Right lobe of liver (tissue), 6 donors: ENCODE measurements at regions not wholly inside any gene's neighbourhood (a gene's known extent, or its start where the extent isn't known, plus 50 kb on each side); places are given as distances from the start of the nearest gene placed in this dataset.

Experiments
- ATAC-seq, 4 donors: fragments of 200-7000 bp; cut with Tn5 transposase; one replicate each; pipeline ENCODE4 v1.9.1; 2020; ENCODE audit warnings: mild to moderate bottlenecking in 4 of 4, moderate library complexity in 4 of 4
- DNase-seq, 3 donors: peaks; one replicate each; pipeline ENCODE4 v3.0.0-alpha.2; 2020
- H3K27ac ChIP-seq, 3 donors: fragments of 200-600 bp; one replicate each; pipeline ENCODE4 v1.8.0; 2022
- H3K27me3 ChIP-seq, 2 donors: fragments of 200-600 bp; one replicate each; pipeline ENCODE4 v1.8.0; 2022
- H3K36me3 ChIP-seq, 4 donors: fragments of 200-600 bp; sonication (generic) in 1 of 4; one replicate each; pipeline versions ENCODE4 v1.5.1 to v1.8.0; 2017 to 2022; ENCODE audit warnings: control low read depth in 1 of 4
- H3K4me1 ChIP-seq, 4 donors: fragments of 200-600 bp; sonication (generic) in 1 of 4; one replicate each; pipeline versions ENCODE4 v1.5.1 to v1.8.0; 2017 to 2022; ENCODE audit warnings: control low read depth in 1 of 4
- H3K4me3 ChIP-seq, 3 donors: fragments of 200-600 bp; one replicate each; pipeline ENCODE4 v1.8.0; 2022
- H3K9me3 ChIP-seq, 4 donors: fragments of 200-600 bp; sonication (generic) in 1 of 4; one replicate each; pipeline versions ENCODE4 v1.5.1 to v1.8.0; 2017 to 2022; ENCODE audit warnings: control low read depth in 1 of 4
- POLR2A ChIP-seq: fragments of 450-650 bp; IDR thresholded peaks from one replicate; pipeline ENCODE4 v1.6.1; 2017; ENCODE audit warnings: antibody characterized with exemption, mild to moderate bottlenecking
- whole genome bisulfite sequencing: methylation state at CpG from one replicate; pipeline ENCODE4 v1.1.6; 2018; ENCODE audit warnings: low coverage, low lambda C conversion rate; ENCODE audit not compliant: insufficient coverage; ENCODE audit errors: missing lambda C conversion rate; 5-methylcytosine and 5-hydroxymethylcytosine counted together
- intact Hi-C, 2 donors: fragments of 100-400 bp; cut with DNase I; formaldehyde crosslinking; loops; one replicate each; pipeline versions ENCODE4 v1.11.2 to v1.14.1; 2022
- TF ChIP-seq, protein P1 (sequence below), 4 donors: fragments of 200-600 bp in 3 of 4; fragments of 450-650 bp in 1 of 4; IDR thresholded peaks; one replicate each; pipeline versions ENCODE4 v1.5.1 to v1.8.0; 2016 to 2022; ENCODE audit warnings: antibody characterized with exemption in 4 of 4, mild to moderate bottlenecking in 2 of 4
- donor health status: DM: no; HTN: yes; CAD: no.
- donor health status: DM: no; HTN: no; CAD: no.
- donor health status: DM: no; HTN: no; CAD: no.
- donor health status: DM: no; HTN: yes; CAD: no.
- donor health status: DM: no; HTN: yes; CAD: no.

- Histone ChIP-seq H3K4me3 (no peak overlapping the region), H3K36me3 (no peaks in the 10 kb centered on the region), H3K27ac (no peak overlapping the region), H3K9me3 (no peaks in the 10 kb centered on the region), H3K27me3 (no peaks in the 10 kb centered on the region), H3K4me1 (no peaks in the 10 kb centered on the region)
- intact Hi-C loops: no loop called here
- DNase-seq (no peak), ATAC-seq (no peak)
- TF ChIP-seq, protein P1, sequence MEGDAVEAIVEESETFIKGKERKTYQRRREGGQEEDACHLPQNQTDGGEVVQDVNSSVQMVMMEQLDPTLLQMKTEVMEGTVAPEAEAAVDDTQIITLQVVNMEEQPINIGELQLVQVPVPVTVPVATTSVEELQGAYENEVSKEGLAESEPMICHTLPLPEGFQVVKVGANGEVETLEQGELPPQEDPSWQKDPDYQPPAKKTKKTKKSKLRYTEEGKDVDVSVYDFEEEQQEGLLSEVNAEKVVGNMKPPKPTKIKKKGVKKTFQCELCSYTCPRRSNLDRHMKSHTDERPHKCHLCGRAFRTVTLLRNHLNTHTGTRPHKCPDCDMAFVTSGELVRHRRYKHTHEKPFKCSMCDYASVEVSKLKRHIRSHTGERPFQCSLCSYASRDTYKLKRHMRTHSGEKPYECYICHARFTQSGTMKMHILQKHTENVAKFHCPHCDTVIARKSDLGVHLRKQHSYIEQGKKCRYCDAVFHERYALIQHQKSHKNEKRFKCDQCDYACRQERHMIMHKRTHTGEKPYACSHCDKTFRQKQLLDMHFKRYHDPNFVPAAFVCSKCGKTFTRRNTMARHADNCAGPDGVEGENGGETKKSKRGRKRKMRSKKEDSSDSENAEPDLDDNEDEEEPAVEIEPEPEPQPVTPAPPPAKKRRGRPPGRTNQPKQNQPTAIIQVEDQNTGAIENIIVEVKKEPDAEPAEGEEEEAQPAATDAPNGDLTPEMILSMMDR (IDR thresholded peaks at IDR 0.05): no peak
- no peak for TF ChIP-seq POLR2A
- 52% methylated on average over 10 of the region's 16 CpGs for WGBS
These were observed 426.6 kb downstream of the BRD1 start for GRCh38 chr22:49400941-49401598.

DNA sequence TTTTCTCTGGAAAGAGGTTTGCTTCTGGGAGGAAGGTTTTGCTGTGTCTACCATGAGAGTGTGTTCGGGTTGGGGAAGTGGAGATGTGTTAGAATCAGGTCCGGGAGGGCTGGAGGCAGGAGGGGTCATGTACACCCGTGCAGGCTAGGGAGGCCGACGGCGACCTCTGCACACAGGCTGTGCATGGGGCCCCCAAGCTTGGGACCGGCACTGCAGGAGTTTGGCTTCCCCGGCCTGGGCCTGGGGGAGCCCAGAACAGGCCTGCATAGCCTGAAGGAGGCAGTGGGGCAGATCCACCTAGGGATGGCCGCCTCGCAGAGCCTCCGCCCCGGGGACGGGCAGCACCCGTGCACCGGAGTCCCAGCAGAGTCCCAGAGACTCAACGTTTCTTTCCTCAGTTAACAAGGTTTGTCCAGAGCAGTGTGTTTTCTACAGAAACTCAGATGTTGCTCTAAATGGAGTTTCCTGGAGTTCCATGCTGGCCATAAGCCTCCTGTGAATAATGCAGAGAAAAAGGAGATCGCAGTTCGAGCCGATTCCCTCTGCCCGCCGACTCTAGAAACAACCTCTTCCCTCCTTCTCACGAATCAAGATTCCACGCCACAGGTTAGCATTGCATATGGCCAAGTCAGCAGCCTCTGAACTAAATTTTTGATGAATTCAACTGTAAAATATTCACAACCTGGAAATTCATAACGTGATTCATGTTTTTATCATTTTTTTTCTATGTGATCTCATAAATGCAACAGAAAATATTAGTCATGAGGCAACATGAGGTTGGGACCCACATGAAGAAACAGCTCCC is 427.3 kb downstream of the BRD1 start:
- no peak for TF ChIP-seq POLR2A
- TF ChIP-seq, protein P1 (IDR thresholded peaks at IDR 0.05): no peak
- Histone ChIP-seq H3K4me1 (no peaks in the 10 kb centered on the region), H3K27me3 (no peaks in the 10 kb centered on the region), H3K9me3 (no peaks in the 10 kb centered on the region), H3K4me3 (no peak overlapping the region), H3K27ac (no peak overlapping the region), H3K36me3 (no peaks in the 10 kb centered on the region)
- intact Hi-C loops: no loop called here
- DNase-seq (no peak), ATAC-seq (no peak)
- WGBS: 66% methylated on average over 10 of the region's 24 CpGs

GRCh38 chr22:49398646-49399045 is 429.0 kb downstream of the BRD1 start:
- WGBS: 82% methylated on average over 4 of the region's 15 CpGs
- TF ChIP-seq POLR2A: no peak
- TF ChIP-seq, protein P1 (IDR thresholded peaks at IDR 0.05): no peak
- DNase-seq (no peak), ATAC-seq (no peak)
- no peaks in the 10 kb centered on the region for H3K36me3 ChIP-seq
- no peaks in the 10 kb centered on the region for H3K4me1 ChIP-seq
- H3K9me3 ChIP-seq: no peaks in the 10 kb centered on the region
- no peak overlapping the region for H3K27ac ChIP-seq
- H3K4me3 ChIP-seq: no peak overlapping the region
- intact Hi-C loops: no loop called here
- H3K27me3 ChIP-seq: no peaks in the 10 kb centered on the region

DNA sequence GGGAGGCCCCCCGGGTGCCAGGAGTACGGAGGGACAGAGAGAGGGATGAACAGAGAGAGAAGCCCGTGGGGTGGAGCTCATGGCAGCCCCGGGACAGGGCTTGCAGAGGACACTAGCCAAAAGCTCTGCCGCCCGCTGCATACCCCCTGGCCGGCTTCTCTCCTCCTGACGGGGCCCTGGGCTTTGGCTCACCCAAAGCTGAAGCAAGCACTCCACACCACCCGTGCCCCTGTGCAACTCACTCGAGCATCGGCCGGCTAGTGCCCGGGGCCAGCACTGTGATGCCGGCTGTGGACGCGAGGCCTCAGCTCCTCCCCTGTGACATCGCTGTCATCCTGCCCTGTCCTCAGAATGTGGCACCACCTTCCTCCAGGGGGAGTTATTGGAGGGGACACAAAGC is 429.6 kb downstream of the BRD1 start:
- Histone ChIP-seq H3K4me3 (no peak overlapping the region), H3K36me3 (no peaks in the 10 kb centered on the region), H3K9me3 (no peaks in the 10 kb centered on the region), H3K27me3 (no peaks in the 10 kb centered on the region), H3K27ac (no peak overlapping the region), H3K4me1 (no peaks in the 10 kb centered on the region)
- WGBS: 50% methylated on average over 1 of the region's 17 CpGs
- DNase-seq (no peak), ATAC-seq (no peak)
- TF ChIP-seq, protein P1 (IDR thresholded peaks at IDR 0.05): no peak
- no peak for TF ChIP-seq POLR2A
- intact Hi-C loops: no loop called here
